GM23338 (cell line): ENCODE measurements at regions not wholly inside any gene's neighbourhood (a gene's known extent, or its start where the extent isn't known, plus 50 kb on each side); places are given as distances from the start of the nearest gene placed in this dataset.

Source experiments
- ATAC-seq: fragments of 200-7000 bp; cut with Tn5 transposase; 3 replicates; pipeline ENCODE4 v1.9.1; 2020
- DNase-seq: peaks from one replicate; pipeline ENCODE4 v3.0.0-alpha.2; 2015; ENCODE audit warnings: low spot score
- H2AFZ ChIP-seq: fragments of 200-600 bp; sonication (generic); 2 replicates; pipeline ENCODE4 v1.8.0; 2016; ENCODE audit warnings: antibody characterized with exemption, mild to moderate bottlenecking, moderate library complexity
- H3F3A ChIP-seq: fragments of 200-600 bp; sonication (generic); replicated peaks from 2 replicates; pipeline ENCODE4 v1.8.0; 2017; ENCODE audit warnings: antibody characterized with exemption, mixed run types, low read depth
- H3K27ac ChIP-seq: fragments of 200-600 bp; sonication (generic); 2 replicates; pipeline ENCODE4 v1.6.1; 2016; ENCODE audit warnings: low read depth
- H3K27me3 ChIP-seq: fragments of 200-600 bp; sonication (generic); 2 replicates; pipeline ENCODE4 v1.8.0; 2016; ENCODE audit warnings: mild to moderate bottlenecking, mixed run types, moderate library complexity; ENCODE audit not compliant: insufficient read depth
- H3K36me3 ChIP-seq: fragments of 200-600 bp; sonication (generic); 2 replicates; pipeline ENCODE4 v1.8.0; 2016; ENCODE audit warnings: mild to moderate bottlenecking; ENCODE audit not compliant: insufficient read depth
- H3K4me1 ChIP-seq: fragments of 200-600 bp; sonication (generic); 2 replicates; pipeline ENCODE4 v1.8.0; 2016; ENCODE audit warnings: mild to moderate bottlenecking, moderate library complexity; ENCODE audit not compliant: insufficient read depth
- H3K4me2 ChIP-seq: fragments of 200-600 bp; sonication (generic); 2 replicates; pipeline ENCODE4 v1.7.1; 2017; ENCODE audit warnings: mixed run types
- H3K4me3 ChIP-seq: fragments of 200-600 bp; sonication (generic); 2 replicates; pipeline ENCODE4 v1.6.1; 2016; ENCODE audit warnings: mixed run types
- H3K79me2 ChIP-seq: fragments of 200-600 bp; sonication (generic); replicated peaks from 2 replicates; pipeline ENCODE4 v1.8.0; 2017; ENCODE audit warnings: mild to moderate bottlenecking; ENCODE audit not compliant: insufficient read depth
- H3K9me2 ChIP-seq: fragments of 200-600 bp; sonication (generic); 2 replicates; pipeline ENCODE4 v1.8.0; 2017; ENCODE audit not compliant: insufficient read depth
- H4K20me1 ChIP-seq: fragments of 200-600 bp; sonication (generic); replicated peaks from 2 replicates; pipeline ENCODE4 v1.8.0; 2017; ENCODE audit warnings: mild to moderate bottlenecking; ENCODE audit not compliant: insufficient read depth
- H3K27ac Mint-ChIP-seq: 2 replicates; pipeline ENCODE4 v1.8.0; 2020; ENCODE audit warnings: inconsistent platforms, mild to moderate bottlenecking, moderate library complexity, mixed read lengths
- H3K27me3 Mint-ChIP-seq: 3 replicates; pipeline ENCODE4 v1.8.0; 2022; ENCODE audit warnings: low read depth, mild to moderate bottlenecking, moderate library complexity, mixed read lengths, inconsistent platforms; ENCODE audit not compliant: insufficient read depth, poor library complexity
- H3K36me3 Mint-ChIP-seq: 3 replicates; pipeline ENCODE4 v1.8.0; 2021; ENCODE audit warnings: low read depth, mild to moderate bottlenecking, inconsistent platforms, moderate library complexity, mixed read lengths
- H3K4me1 Mint-ChIP-seq: 3 replicates; pipeline ENCODE4 v1.8.0; 2020; ENCODE audit warnings: mild to moderate bottlenecking, inconsistent platforms, mixed read lengths
- H3K4me3 Mint-ChIP-seq: 3 replicates; pipeline ENCODE4 v1.8.0; 2021; ENCODE audit warnings: moderate library complexity, mild to moderate bottlenecking, inconsistent platforms, mixed read lengths
- H3K9me3 Mint-ChIP-seq: 3 replicates; pipeline ENCODE4 v1.8.0; 2020; ENCODE audit warnings: moderate library complexity, mild to moderate bottlenecking, inconsistent platforms, mixed read lengths
- CREB1 ChIP-seq: fragments of 250-450 bp; sonication (Bioruptor Pico); IDR thresholded peaks from 2 replicates; pipeline ENCODE4 v1.5.0; 2020; ENCODE audit warnings: low read depth, mild to moderate bottlenecking, moderate library complexity
- JUNB ChIP-seq: IDR thresholded peaks from one replicate; pipeline ENCODE4 v1.6.1; 2016; ENCODE audit warnings: antibody characterized with exemption; ENCODE audit not compliant: unreplicated experiment
- NANOG ChIP-seq: IDR thresholded peaks from 2 replicates; pipeline ENCODE4 v1.6.1; 2016; ENCODE audit warnings: antibody characterized with exemption, borderline replicate concordance
- STAT1 ChIP-seq: IDR thresholded peaks from one replicate; pipeline ENCODE4 v1.6.1; 2016; ENCODE audit warnings: antibody characterized with exemption; ENCODE audit not compliant: unreplicated experiment
- ZNF114 ChIP-seq: fragments of 250-450 bp; sonication (Bioruptor Pico); IDR thresholded peaks from 2 replicates; pipeline ENCODE4 v1.5.0; 2020; ENCODE audit warnings: mild to moderate bottlenecking, moderate library complexity
- ZNF331 ChIP-seq: fragments of 250-450 bp; sonication (Bioruptor Pico); IDR thresholded peaks from 2 replicates; pipeline ENCODE4 v1.5.0; 2020; ENCODE audit warnings: low read depth, mild to moderate bottlenecking, moderate library complexity
- TF ChIP-seq, protein P1 (sequence below): fragments of 250-450 bp; sonication (Bioruptor Pico); IDR thresholded peaks from 2 replicates; pipeline ENCODE4 v1.5.0; 2020; ENCODE audit warnings: mild to moderate bottlenecking, moderate library complexity
- TF ChIP-seq, protein P2 (sequence below), 2 experiments: fragments of 200-600 bp in 1 of 2; sonication (generic) in 1 of 2; conservative IDR thresholded peaks; 2 replicates each; pipeline versions ENCODE4 v1.5.1 to v1.6.1; 2016 to 2017; ENCODE audit warnings: antibody characterized with exemption in 2 of 2, low read depth in 2 of 2, mild to moderate bottlenecking in 2 of 2, moderate library complexity in 1 of 2
- TF ChIP-seq, protein P3 (sequence below): IDR thresholded peaks from 2 replicates; pipeline ENCODE4 v1.6.1; 2016; ENCODE audit warnings: antibody characterized with exemption

DNA sequence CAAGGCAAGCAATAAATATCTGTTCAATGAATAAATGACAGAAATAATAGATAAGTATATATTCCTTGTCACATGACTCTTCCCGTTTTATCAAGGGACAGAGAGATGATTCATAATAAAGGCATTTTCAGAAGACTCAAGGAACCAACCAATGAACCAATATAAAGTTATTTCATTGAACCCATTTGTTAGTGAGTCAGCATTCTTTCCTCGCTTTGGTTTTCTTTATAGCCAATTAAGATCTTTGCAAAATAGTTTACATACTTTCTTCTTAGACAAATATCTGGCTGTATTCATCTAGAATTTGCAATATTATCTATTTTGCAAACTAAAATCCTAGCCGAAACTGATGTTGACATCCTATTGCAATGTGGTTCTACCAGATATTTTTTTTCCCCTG lies 269.4 kb downstream of the IL15 start (continued):
- TF ChIP-seq, protein P1, sequence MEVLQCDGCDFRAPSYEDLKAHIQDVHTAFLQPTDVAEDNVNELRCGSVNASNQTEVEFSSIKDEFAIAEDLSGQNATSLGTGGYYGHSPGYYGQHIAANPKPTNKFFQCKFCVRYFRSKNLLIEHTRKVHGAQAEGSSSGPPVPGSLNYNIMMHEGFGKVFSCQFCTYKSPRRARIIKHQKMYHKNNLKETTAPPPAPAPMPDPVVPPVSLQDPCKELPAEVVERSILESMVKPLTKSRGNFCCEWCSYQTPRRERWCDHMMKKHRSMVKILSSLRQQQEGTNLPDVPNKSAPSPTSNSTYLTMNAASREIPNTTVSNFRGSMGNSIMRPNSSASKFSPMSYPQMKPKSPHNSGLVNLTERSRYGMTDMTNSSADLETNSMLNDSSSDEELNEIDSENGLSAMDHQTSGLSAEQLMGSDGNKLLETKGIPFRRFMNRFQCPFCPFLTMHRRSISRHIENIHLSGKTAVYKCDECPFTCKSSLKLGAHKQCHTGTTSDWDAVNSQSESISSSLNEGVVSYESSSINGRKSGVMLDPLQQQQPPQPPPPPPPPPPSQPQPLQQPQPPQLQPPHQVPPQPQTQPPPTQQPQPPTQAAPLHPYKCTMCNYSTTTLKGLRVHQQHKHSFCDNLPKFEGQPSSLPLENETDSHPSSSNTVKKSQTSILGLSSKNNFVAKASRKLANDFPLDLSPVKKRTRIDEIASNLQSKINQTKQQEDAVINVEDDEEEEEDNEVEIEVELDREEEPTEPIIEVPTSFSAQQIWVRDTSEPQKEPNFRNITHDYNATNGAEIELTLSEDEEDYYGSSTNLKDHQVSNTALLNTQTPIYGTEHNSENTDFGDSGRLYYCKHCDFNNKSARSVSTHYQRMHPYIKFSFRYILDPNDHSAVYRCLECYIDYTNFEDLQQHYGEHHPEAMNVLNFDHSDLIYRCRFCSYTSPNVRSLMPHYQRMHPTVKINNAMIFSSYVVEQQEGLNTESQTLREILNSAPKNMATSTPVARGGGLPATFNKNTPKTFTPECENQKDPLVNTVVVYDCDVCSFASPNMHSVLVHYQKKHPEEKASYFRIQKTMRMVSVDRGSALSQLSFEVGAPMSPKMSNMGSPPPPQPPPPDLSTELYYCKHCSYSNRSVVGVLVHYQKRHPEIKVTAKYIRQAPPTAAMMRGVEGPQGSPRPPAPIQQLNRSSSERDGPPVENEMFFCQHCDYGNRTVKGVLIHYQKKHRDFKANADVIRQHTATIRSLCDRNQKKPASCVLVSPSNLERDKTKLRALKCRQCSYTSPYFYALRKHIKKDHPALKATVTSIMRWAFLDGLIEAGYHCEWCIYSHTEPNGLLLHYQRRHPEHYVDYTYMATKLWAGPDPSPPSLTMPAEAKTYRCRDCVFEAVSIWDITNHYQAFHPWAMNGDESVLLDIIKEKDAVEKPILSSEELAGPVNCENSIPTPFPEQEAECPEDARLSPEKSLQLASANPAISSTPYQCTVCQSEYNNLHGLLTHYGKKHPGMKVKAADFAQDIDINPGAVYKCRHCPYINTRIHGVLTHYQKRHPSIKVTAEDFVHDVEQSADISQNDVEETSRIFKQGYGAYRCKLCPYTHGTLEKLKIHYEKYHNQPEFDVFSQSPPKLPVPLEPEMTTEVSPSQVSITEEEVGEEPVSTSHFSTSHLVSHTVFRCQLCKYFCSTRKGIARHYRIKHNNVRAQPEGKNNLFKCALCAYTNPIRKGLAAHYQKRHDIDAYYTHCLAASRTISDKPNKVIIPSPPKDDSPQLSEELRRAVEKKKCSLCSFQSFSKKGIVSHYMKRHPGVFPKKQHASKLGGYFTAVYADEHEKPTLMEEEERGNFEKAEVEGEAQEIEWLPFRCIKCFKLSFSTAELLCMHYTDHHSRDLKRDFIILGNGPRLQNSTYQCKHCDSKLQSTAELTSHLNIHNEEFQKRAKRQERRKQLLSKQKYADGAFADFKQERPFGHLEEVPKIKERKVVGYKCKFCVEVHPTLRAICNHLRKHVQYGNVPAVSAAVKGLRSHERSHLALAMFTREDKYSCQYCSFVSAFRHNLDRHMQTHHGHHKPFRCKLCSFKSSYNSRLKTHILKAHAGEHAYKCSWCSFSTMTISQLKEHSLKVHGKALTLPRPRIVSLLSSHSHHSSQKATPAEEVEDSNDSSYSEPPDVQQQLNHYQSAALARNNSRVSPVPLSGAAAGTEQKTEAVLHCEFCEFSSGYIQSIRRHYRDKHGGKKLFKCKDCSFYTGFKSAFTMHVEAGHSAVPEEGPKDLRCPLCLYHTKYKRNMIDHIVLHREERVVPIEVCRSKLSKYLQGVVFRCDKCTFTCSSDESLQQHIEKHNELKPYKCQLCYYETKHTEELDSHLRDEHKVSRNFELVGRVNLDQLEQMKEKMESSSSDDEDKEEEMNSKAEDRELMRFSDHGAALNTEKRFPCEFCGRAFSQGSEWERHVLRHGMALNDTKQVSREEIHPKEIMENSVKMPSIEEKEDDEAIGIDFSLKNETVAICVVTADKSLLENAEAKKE (CRISPR knock-in tag): no peak
- TF ChIP-seq, protein P2, sequence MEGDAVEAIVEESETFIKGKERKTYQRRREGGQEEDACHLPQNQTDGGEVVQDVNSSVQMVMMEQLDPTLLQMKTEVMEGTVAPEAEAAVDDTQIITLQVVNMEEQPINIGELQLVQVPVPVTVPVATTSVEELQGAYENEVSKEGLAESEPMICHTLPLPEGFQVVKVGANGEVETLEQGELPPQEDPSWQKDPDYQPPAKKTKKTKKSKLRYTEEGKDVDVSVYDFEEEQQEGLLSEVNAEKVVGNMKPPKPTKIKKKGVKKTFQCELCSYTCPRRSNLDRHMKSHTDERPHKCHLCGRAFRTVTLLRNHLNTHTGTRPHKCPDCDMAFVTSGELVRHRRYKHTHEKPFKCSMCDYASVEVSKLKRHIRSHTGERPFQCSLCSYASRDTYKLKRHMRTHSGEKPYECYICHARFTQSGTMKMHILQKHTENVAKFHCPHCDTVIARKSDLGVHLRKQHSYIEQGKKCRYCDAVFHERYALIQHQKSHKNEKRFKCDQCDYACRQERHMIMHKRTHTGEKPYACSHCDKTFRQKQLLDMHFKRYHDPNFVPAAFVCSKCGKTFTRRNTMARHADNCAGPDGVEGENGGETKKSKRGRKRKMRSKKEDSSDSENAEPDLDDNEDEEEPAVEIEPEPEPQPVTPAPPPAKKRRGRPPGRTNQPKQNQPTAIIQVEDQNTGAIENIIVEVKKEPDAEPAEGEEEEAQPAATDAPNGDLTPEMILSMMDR (conservative IDR thresholded peaks at IDR 0.05; ENCODE audit: low read depth in 2 of 2): no peak
- no peak for TF ChIP-seq NANOG
- TF ChIP-seq, protein P3, sequence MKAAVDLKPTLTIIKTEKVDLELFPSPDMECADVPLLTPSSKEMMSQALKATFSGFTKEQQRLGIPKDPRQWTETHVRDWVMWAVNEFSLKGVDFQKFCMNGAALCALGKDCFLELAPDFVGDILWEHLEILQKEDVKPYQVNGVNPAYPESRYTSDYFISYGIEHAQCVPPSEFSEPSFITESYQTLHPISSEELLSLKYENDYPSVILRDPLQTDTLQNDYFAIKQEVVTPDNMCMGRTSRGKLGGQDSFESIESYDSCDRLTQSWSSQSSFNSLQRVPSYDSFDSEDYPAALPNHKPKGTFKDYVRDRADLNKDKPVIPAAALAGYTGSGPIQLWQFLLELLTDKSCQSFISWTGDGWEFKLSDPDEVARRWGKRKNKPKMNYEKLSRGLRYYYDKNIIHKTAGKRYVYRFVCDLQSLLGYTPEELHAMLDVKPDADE: no peak

DNA sequence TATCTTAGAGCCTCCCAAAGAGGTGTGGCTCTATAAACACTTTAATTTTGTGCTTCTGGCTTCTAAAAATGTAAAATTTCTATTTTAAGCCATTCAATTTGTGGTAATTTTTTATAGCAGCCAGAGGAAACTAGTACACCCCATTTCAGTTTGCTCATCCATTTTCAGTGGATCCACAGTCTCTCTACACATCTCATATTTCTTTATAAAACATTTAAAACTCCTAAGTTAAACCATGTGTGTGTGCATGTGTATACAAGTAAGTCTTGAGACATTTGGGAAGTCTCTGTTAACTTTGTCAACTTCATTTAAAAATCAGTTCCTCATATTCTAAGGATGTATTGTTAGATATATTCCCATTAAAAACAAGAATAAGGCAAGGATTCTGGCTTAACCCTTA lies 273.2 kb downstream of the IL15 start:
- ATAC-seq: no peak
- no peaks in the 10 kb centered on the region for H3K4me1 ChIP-seq
- H3K27ac ChIP-seq: no peak overlapping the region
- no peaks in the 10 kb centered on the region for H4K20me1 ChIP-seq
- H3K4me3 ChIP-seq: no peak overlapping the region
- no peak overlapping the region for H3K27ac Mint-ChIP-seq
- H3K9me3 Mint-ChIP-seq: no peaks in the 10 kb centered on the region
- no peak overlapping the region for H2AFZ ChIP-seq
- H3K36me3 Mint-ChIP-seq: no peaks in the 10 kb centered on the region
- H3K9me2 ChIP-seq: peaks cover 8% of the 10 kb centered on the region
- H3K4me2 ChIP-seq: no peak overlapping the region
- H3K4me1 Mint-ChIP-seq: no peaks in the 10 kb centered on the region
- no peaks in the 10 kb centered on the region for H3F3A ChIP-seq
- no peak overlapping the region for H3K4me3 Mint-ChIP-seq
- DNase-seq: no peak
- H3K27me3 ChIP-seq: no peaks in the 10 kb centered on the region
- no peaks in the 10 kb centered on the region for H3K79me2 ChIP-seq
- H3K27me3 Mint-ChIP-seq: no peaks in the 10 kb centered on the region
- H3K36me3 ChIP-seq: no peaks in the 10 kb centered on the region
- no peak for TF ChIP-seq JUNB
- TF ChIP-seq ZNF331: no peak
- TF ChIP-seq STAT1: no peak
- TF ChIP-seq, protein P3: no peak
- TF ChIP-seq CREB1 (CRISPR knock-in tag): no peak
- no peak for TF ChIP-seq ZNF114 (CRISPR knock-in tag)
- TF ChIP-seq, protein P2 (conservative IDR thresholded peaks at IDR 0.05; ENCODE audit: low read depth in 2 of 2): no peak
- no peak for TF ChIP-seq NANOG
